ENCODE measurements at regions not wholly inside any gene's neighbourhood (a gene's known extent, or its start where the extent isn't known, plus 50 kb on each side); places are given as distances from the start of the nearest gene placed in this dataset.

DNA sequence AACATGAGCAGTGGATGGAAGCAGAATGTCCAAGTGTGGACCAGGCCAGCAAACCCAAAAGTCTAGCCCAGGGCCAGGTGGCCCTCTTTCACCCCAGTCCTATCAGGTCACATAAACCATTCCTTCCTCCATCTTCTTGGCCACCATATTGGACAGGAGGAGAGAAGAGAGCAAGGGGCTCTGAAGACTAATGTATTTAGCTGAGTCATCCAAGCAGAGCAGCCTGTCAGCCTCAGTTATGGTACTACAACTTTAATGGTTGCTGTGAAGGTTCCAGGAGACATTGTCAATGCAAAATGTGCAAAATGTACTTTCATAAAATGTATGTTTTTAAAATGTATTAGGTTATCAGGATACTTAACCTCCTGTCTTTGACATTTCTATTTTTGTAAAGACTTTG is 159.5 kb downstream of the GPAM start:
- TF ChIP-seq, protein P1, sequence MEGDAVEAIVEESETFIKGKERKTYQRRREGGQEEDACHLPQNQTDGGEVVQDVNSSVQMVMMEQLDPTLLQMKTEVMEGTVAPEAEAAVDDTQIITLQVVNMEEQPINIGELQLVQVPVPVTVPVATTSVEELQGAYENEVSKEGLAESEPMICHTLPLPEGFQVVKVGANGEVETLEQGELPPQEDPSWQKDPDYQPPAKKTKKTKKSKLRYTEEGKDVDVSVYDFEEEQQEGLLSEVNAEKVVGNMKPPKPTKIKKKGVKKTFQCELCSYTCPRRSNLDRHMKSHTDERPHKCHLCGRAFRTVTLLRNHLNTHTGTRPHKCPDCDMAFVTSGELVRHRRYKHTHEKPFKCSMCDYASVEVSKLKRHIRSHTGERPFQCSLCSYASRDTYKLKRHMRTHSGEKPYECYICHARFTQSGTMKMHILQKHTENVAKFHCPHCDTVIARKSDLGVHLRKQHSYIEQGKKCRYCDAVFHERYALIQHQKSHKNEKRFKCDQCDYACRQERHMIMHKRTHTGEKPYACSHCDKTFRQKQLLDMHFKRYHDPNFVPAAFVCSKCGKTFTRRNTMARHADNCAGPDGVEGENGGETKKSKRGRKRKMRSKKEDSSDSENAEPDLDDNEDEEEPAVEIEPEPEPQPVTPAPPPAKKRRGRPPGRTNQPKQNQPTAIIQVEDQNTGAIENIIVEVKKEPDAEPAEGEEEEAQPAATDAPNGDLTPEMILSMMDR (IDR thresholded peaks at IDR 0.05): no peak
- TF ChIP-seq POLR2AphosphoS5 (IDR thresholded peaks at IDR 0.05): no peak
- no peak for TF ChIP-seq POLR2A (IDR thresholded peaks at IDR 0.05)
- no peak for TF ChIP-seq EP300 (IDR thresholded peaks at IDR 0.05)
